Islet of Langerhans (tissue), 1 donor: ENCODE measurements at regions not wholly inside any gene's neighbourhood (a gene's known extent, or its start where the extent isn't known, plus 50 kb on each side); places are given as distances from the start of the nearest gene placed in this dataset.
"Not testable (repeated sequence)": the region's sequence is repeated elsewhere in the genome, so short reads cannot be mapped to it uniquely, and the experiment has no call there.

Experiments used
- FAIRE-seq: peaks from one replicate; lab custom pipeline; 2011; peaks lifted over from hg19 to GRCh38; lab: Jason Lieb, UNC

GRCh38 chr6:8361259-8361658 lies 74.1 kb downstream of the SLC35B3 start:
- no peak for FAIRE-seq

- FAIRE-seq, result no peak
Observed at GRCh38 chr6:8352966-8353340, 82.4 kb downstream of the SLC35B3 start.

GRCh38 chr6:8352335-8352965 lies 82.9 kb downstream of the SLC35B3 start:
- FAIRE-seq, result no peak

- no peak for FAIRE-seq
Observed at GRCh38 chr6:8343600-8343999, 91.7 kb downstream of the SLC35B3 start.

- FAIRE-seq, result no peak
Observed at GRCh38 chr6:8342241-8342819, 93.0 kb downstream of the SLC35B3 start.

GRCh38 chr6:8337147-8337546 lies 98.2 kb downstream of the SLC35B3 start:
- no peak for FAIRE-seq

- no peak for FAIRE-seq
Observed at GRCh38 chr6:8336406-8337057, 98.8 kb downstream of the SLC35B3 start.

- FAIRE-seq, result peak; percentile 45
Observed at GRCh38 chr6:8335896-8336295, 99.4 kb downstream of the SLC35B3 start.

GRCh38 chr6:8335381-8335780 lies 100.0 kb downstream of the SLC35B3 start:
- FAIRE-seq, result peak; percentile 58

GRCh38 chr6:8334113-8334512 lies 101.2 kb downstream of the SLC35B3 start:
- no peak for FAIRE-seq

GRCh38 chr6:8329562-8329961 lies 105.8 kb downstream of the SLC35B3 start:
- no peak for FAIRE-seq

- FAIRE-seq, result no peak
Observed at GRCh38 chr6:8325743-8326142, 109.6 kb downstream of the SLC35B3 start.

GRCh38 chr6:8322659-8323058 lies 112.7 kb downstream of the SLC35B3 start:
- FAIRE-seq, result no peak

GRCh38 chr6:8321671-8322404 lies 113.5 kb downstream of the SLC35B3 start:
- FAIRE-seq, result no peak

- no peak for FAIRE-seq
Observed at GRCh38 chr6:8315154-8315553, 120.2 kb downstream of the SLC35B3 start.

- FAIRE-seq, result no peak
Observed at GRCh38 chr6:8301502-8301901, 133.8 kb downstream of the SLC35B3 start.

GRCh38 chr6:8299034-8299433 lies 136.3 kb downstream of the SLC35B3 start:
- no peak for FAIRE-seq

GRCh38 chr6:8282946-8283345 lies 152.4 kb downstream of the SLC35B3 start:
- not testable (repeated sequence) for FAIRE-seq

GRCh38 chr6:8282380-8282779 lies 153.0 kb downstream of the SLC35B3 start:
- FAIRE-seq, result no peak

- no peak for FAIRE-seq
Observed at GRCh38 chr6:8279041-8279805, 156.1 kb downstream of the SLC35B3 start.

GRCh38 chr6:8278562-8278961 lies 156.8 kb downstream of the SLC35B3 start:
- no peak for FAIRE-seq

GRCh38 chr6:8277769-8278168 lies 157.6 kb downstream of the SLC35B3 start:
- no peak for FAIRE-seq
